ENCODE measurements at regions not wholly inside any gene's neighbourhood (a gene's known extent, or its start where the extent isn't known, plus 50 kb on each side); places are given as distances from the start of the nearest gene placed in this dataset.
A peak's percentile ranks its signal among the peaks of the same experiment; 100 is the strongest.
"Not testable (repeated sequence)": the region's sequence is repeated elsewhere in the genome, so short reads cannot be mapped to it uniquely, and the experiment has no call there.

DNA sequence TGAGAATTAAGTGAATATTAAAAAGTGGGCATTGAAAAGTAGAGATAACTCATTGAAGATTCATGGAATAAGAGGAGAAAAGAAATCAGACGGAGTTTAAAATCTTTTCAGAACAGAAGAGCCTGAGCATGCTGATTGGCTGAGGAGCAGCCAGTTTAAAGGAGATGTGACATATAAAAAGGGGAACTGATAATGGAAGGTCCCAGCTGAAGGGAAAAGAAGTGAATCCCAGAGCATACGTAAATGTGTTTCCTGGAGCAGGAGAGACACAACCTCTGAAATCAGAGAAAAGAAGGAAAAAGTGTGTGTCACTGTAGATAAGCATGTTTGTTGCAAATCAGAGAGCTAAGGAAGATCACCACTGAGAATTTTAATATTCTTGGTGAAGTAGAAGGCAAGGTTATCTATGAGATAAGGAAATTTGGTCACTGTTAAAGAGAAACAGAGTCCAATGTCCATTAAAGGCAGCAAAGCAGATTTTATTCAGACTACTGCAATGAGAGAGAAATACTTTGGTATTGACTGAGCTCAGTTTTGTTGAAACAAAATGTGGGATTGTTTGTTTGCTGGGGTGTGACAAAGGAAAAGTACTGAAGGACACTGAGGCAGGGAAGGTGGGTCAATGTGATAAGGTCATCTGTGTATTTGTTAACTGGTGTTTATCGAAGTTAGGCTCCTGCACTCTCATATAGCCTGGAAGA lies 84.6 kb upstream of the WDR72 start:
- DNase-seq (ENCODE audit: low read depth, low spot score) = no peak

DNA sequence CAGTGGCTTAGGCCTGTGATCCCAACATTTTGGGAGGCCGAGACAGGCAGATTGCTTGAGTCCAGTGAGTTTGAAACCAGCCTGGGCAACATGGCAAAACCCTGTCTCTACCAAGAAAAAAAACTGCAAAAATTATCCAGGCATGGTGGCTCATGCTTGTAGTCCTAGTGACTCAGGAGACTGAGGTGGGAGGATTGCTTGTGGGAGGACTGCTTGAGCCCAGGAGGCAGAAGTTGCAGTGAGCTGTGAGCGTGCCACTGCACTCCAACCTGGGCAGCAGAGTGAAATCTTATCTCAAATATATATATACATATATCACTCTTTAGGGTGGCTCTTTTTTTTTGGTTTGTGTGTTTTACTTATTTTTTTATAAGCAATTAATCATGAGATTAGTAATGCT lies 83.7 kb upstream of the WDR72 start:
- DNase-seq (ENCODE audit: low read depth, low spot score) = no peak

DNA sequence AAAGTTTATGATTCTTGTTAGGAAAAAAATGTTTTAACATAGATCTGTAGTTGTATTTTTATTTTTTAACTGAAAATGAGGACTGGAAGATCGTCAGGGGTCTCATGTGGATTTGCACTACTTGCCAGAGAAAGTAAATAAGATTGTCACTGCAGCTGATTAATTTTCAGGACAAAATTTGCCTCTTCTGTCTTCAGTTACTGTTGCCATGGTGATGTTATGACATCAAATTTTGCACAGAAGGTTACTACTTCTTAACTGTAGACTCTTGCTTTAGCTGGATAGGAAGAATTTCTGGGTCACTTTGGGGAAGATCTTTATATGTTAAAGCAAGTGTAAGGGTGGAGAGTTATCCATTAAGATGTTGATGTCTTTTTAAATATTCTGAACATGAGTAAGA lies 82.2 kb upstream of the WDR72 start:
- no peak for DNase-seq (ENCODE audit: low read depth, low spot score)

DNA sequence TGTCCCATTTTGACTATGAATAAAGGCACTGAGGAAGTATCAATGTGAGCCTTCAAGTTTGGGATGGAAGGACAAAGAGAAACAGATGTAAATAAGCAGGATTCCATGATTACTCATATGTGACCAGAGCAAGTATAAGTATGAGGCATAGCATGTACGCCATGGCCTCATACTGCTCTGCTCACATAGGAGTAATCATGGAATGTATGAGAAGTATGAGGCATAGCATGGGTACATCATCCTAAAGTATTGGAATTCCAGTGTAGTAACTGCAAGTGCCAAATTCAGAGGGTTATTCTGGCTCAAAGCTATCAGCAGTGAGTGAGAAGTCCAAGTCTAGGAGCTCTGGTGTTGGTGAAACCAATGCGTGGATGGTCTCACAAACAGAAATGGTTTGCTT lies 81.2 kb upstream of the WDR72 start:
- no peak for DNase-seq (ENCODE audit: low read depth, low spot score)

DNA sequence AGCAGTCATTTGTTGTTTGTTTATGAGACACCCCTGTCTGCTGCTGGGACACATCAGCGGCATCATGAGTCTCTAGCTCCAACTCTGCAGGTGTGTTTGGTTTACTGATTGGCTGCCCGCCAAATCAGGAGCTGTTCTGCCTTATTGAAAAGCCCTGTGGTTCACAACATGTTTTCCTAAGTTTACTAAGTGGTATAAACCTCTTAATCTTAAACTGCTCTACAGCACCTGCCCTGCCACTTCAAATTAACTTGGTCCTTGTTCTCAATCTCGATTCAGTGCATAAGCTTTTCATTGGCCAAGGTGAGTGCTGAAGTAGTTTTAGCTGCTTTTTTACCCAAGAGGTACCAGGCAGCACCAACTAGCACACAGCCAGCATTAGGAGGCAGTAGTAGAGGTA lies 77.8 kb upstream of the WDR72 start:
- peak; percentile 2 for DNase-seq (ENCODE audit: low read depth, low spot score)

- peak; percentile 4 for DNase-seq (ENCODE audit: low read depth, low spot score)
Measured at GRCh38 chr15:53836618-53837017, 77.2 kb upstream of the WDR72 start.

GRCh38 chr15:53835309-53835708 lies 75.8 kb upstream of the WDR72 start:
- DNase-seq (ENCODE audit: low read depth, low spot score) = no peak

GRCh38 chr15:53834214-53834613 lies 74.8 kb upstream of the WDR72 start:
- no peak for DNase-seq (ENCODE audit: low read depth, low spot score)

DNA sequence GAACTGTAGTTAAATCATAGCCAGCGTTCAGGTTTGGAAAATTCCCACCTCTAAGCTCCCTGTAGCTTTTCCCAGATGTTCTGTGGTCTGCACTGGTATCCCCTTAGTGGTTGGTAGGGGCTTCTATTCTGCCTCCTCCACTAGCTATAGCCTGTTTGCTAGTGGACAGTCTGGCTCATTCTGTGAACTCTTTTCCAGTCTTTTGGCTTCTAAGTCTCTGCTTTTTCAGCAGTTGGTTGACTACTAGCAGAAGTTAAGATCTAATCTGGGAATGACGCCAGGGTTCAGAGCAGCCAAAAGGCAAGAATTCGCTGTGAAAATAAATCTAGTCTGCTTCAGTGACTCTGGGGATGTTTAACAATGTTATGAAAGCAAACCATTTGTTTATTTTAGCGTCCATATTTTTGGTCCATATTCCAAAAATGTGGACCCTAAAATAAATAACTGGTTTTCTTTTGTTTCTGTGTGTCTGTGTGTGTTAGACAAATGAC lies 73.7 kb upstream of the WDR72 start:
- peak; percentile 81 for DNase-seq (ENCODE audit: low read depth, low spot score)

DNA sequence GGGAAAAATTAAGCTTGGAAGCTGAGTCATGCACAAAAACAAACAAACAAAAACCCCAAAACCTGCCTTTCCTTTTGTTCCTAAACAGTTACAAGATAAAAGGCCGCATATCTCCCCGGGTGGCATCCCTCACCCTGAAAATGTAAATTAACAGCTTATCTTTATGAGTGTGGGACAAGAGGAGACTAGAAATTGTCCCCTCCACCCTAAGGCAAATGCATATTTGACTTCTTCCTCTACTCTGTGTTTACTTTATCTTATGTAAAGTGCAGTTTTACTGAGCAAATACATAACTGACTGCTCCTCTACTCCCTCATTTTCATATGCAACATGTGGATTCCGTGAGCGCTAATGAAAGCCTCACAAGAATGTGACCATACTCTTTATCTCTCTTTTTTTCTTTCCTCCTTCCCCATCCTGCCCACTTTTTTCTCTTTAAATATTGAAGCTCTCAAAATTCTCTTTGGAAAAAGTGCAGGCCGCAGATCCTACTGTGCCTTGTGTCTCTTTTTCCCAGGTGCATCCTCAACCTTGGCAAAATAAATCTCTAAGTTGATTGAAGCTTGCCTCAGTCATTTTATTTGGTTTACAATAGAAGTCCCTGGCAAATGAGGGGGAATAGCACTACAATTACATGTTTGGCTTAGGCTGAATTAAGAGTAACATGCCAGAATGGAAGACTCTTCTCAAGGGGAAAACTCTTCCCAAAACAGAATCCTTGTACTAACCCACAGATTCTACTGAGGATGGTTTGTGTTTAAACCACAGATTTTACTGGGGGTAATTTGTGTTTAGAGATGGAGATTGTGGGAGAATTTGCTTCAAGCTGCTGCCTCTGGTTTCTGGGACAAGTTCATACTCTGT lies 72.7 kb upstream of the WDR72 start:
- DNase-seq (ENCODE audit: low read depth, low spot score) = no peak

DNA sequence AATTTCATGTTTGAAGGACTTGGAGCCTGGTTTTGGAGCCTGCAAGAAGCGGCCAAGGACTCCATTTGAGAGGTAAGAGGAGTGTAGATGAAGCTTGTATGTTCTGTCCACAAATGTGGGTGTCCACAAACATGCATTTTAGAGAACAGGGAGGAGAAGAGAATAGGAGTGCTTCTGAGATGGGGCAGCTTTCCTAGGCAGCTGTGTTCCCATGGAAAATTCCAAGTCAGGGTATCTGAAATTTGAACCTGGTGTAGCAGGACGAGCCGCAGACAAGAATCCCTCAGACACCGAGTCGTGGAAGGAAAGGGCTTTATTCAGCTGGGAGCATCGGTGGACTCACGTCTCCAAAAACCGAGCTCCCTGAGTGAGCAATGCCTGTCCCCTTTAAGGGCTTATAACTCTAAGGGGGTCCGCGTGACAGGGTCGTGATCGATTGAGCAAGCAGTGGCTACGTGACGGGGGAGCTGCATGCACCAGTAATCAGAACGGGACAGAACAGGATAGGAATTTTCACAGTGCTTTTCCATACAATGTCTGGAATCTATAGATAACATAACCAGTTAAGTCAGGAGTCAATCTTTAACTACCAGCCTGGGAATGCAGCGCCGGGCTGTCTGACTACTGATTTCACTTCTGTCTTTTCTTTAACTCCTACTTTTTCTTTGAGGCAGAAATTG lies 71.4 kb upstream of the WDR72 start:
- no peak for DNase-seq (ENCODE audit: low read depth, low spot score)

DNA sequence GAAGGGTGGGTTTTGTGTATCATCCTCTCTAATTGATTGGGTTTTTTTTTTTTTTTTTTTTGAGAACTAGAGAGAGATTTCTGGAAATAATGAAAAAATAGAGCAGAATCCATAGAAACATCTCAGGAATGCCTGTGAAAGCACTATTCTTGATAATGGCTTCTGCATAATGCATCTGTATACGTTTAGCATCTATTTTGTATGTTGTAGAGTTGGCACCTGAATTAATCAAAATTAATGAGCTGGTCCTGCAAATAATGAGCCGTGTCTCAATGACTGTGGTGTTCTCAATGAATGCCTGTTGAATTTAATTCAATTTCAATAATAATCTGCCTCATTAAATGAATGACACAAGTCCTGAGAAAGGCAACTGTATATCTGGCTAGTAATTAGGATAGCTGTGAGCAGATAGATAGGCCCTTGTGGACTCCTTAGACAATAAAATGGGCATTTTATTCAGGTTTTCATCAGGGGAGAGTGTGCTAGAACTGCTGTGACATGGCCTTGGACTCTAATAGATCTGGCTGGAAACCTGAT lies 70.5 kb upstream of the WDR72 start:
- no peak for DNase-seq (ENCODE audit: low read depth, low spot score)

DNA sequence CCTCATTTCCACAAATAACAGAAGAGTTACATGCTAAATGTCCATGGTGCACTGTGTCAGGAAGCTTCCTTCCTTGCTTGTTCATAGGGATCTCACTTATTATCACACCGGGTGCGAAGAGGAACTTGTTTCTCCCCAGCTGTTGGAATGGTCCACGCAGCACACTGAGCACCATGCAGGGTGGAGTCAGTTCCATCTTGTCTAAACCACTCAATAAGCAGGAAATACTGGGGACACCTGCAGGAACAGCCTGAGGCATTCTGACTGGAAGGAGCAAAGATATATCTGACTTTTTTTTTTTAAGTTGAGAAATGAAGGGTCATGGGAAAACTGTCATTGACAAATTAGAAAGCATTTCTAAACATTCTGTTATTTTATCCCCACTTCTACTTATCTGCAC lies 70.0 kb upstream of the WDR72 start:
- DNase-seq (ENCODE audit: low read depth, low spot score) = no peak

GRCh38 chr15:53827355-53827754 lies 67.9 kb upstream of the WDR72 start:
- DNase-seq (ENCODE audit: low read depth, low spot score) = no peak

DNA sequence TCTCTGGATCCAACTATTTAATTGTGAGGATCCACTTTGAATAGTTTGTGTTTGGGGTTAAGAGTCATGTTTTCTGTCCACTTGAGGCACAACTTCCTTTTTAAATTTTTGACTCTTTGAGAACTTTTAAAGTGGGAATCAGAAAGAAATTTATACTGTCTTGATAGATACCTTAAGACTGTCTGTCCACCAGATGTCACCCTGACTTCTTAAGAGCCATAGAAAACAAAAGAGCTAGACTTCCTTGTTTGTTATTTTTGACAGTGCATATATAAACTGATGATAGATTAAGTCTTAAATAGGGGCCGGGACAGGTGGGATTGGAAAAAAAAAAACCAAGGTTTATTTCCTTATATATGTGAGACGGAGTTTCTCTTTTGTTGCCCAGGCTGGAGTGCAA lies 52.1 kb upstream of the WDR72 start:
- peak; percentile 2 for DNase-seq (ENCODE audit: low read depth, low spot score)

DNA sequence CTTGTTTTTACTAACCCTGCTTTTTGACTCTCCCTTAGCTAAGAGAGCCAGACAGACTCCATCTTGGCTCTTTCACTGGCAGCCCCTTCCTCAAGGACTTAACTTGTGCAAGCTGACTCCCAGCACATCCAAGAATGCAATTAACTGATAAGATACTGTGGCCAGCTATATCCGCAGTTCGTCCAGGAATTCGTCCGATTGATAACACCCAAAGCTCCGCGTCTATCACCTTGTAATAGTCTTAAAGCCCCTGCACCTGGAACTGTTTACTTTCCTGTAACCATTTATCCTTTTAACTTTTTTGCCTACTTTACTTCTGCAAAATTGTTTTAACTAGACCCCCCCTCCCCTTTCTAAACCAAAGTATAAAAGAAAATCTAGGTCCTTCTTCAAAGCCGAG lies 50.8 kb upstream of the WDR72 start:
- not testable (repeated sequence) for DNase-seq (ENCODE audit: low read depth, low spot score)
